ENCODE measurements at regions not wholly inside any gene's neighbourhood (a gene's known extent, or its start where the extent isn't known, plus 50 kb on each side); places are given as distances from the start of the nearest gene placed in this dataset.

- no peak overlapping the region for H3K4me2 ChIP-seq
- H3K27ac ChIP-seq, result no peak overlapping the region
- CTCF ChIA-PET, result no interaction called here
- H3K27me3 ChIP-seq (ENCODE audit: insufficient read depth, low read depth), result no peaks in the 10 kb centered on the region
- intact Hi-C loops (cut with micrococcal nuclease; ENCODE audit: unreplicated experiment), result no loop called here
- H3K79me2 ChIP-seq (ENCODE audit: low read depth), result no peaks in the 10 kb centered on the region
- no peaks in the 10 kb centered on the region for H3K36me3 ChIP-seq (ENCODE audit: low read depth)
- POLR2A ChIA-PET (ENCODE audit: unreplicated experiment), result no interaction called here
- no peaks in the 10 kb centered on the region for H4K20me1 ChIP-seq (ENCODE audit: insufficient read depth)
- DNase-seq, result no peak
- no peaks in the 10 kb centered on the region for H3K9me3 ChIP-seq (ENCODE audit: insufficient read depth, low read depth)
- no peaks in the 10 kb centered on the region for H3K4me1 ChIP-seq (replicated peaks; ENCODE audit: insufficient read depth)
- no peak overlapping the region for H3K4me3 ChIP-seq
- no TSS peak for BruUV-seq (replicated peaks)
- H3F3A ChIP-seq (ENCODE audit: insufficient read depth, low read depth), result no peaks in the 10 kb centered on the region
- H3K9me2 ChIP-seq (ENCODE audit: insufficient read depth), result no peaks in the 10 kb centered on the region
- TF ChIP-seq EZH2 (IDR thresholded peaks at IDR 0.05; ENCODE audit: low read depth) (no peak), CTCF (conservative IDR thresholded peaks at IDR 0.05) (no peak)
- H2AFZ ChIP-seq, result no peak overlapping the region
These were observed 961.1 kb upstream of the EDIL3 start for GRCh38 chr5:85345818-85346217.

DNA sequence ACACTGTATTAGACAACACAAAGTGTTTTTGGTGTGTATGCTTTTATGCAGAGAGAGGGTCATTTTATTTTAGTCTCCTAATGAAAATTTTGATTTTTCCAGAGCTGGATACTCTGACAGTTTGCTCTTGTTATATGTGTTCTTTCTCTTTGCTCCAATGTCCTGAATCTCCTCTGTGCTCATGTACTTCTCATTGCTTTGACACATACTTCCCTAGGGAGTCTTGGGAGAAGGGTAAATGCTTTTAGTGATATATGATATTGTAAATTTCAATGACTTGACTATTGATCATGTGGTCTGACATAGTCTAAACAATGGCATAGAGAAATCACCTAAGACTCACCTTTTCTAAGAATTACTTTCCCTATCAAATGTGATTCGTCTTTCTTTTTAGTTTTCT, 972.6 kb upstream of the EDIL3 start:
- Histone ChIP-seq H3K4me2 (no peak overlapping the region), H3K27me3 (ENCODE audit: insufficient read depth, low read depth) (no peaks in the 10 kb centered on the region), H3K36me3 (ENCODE audit: low read depth) (no peaks in the 10 kb centered on the region), H3K9me2 (ENCODE audit: insufficient read depth) (no peaks in the 10 kb centered on the region), H4K20me1 (ENCODE audit: insufficient read depth) (no peaks in the 10 kb centered on the region), H3K4me1 (replicated peaks; ENCODE audit: insufficient read depth) (no peaks in the 10 kb centered on the region), H3K27ac (no peak overlapping the region), H3K4me3 (no peak overlapping the region), H3F3A (ENCODE audit: insufficient read depth, low read depth) (no peaks in the 10 kb centered on the region), H2AFZ (no peak overlapping the region), H3K79me2 (ENCODE audit: low read depth) (no peaks in the 10 kb centered on the region), H3K9me3 (ENCODE audit: insufficient read depth, low read depth) (no peaks in the 10 kb centered on the region)
- no TSS peak for BruUV-seq (replicated peaks)
- no peak for TF ChIP-seq EZH2 (IDR thresholded peaks at IDR 0.05; ENCODE audit: low read depth)
- no peak for TF ChIP-seq CTCF (conservative IDR thresholded peaks at IDR 0.05)
- DNase-seq, result no peak
- ChIA-PET CTCF (no interaction called here), POLR2A (ENCODE audit: unreplicated experiment) (no interaction called here)
- intact Hi-C loops (cut with micrococcal nuclease; ENCODE audit: unreplicated experiment), result no loop called here

DNA sequence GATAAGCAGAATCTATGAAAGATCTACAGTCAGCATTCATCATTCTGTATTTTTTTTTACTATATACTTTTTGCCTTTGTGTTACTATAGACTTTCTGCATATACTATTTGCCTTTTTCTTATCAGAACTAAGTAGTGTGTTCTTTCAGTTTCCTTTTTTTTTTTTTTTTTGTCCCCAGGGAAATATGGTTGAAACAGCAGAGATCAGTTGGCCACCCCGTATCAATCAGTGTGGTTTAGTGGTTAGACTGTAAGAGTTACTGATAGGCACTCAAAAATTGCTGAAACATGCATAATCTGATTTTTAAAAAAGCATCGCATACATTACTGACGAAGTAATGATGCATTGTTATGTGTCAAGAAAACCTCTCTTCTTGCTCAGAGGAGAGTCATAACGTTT, 990.8 kb upstream of the EDIL3 start:
- TF ChIP-seq CTCF (conservative IDR thresholded peaks at IDR 0.05) (no peak), EZH2 (IDR thresholded peaks at IDR 0.05; ENCODE audit: low read depth) (no peak)
- intact Hi-C loops (cut with micrococcal nuclease; ENCODE audit: unreplicated experiment), result no loop called here
- H3K36me3 ChIP-seq (ENCODE audit: low read depth), result no peaks in the 10 kb centered on the region
- no peak for DNase-seq
- H3K9me3 ChIP-seq (ENCODE audit: insufficient read depth, low read depth), result no peaks in the 10 kb centered on the region
- CTCF ChIA-PET, result no interaction called here
- H3K4me2 ChIP-seq, result no peak overlapping the region
- no peaks in the 10 kb centered on the region for H4K20me1 ChIP-seq (ENCODE audit: insufficient read depth)
- no peaks in the 10 kb centered on the region for H3K9me2 ChIP-seq (ENCODE audit: insufficient read depth)
- no peaks in the 10 kb centered on the region for H3F3A ChIP-seq (ENCODE audit: insufficient read depth, low read depth)
- no peaks in the 10 kb centered on the region for H3K27me3 ChIP-seq (ENCODE audit: insufficient read depth, low read depth)
- H2AFZ ChIP-seq, result no peak overlapping the region
- POLR2A ChIA-PET (ENCODE audit: unreplicated experiment), result no interaction called here
- H3K4me3 ChIP-seq, result no peak overlapping the region
- BruUV-seq (replicated peaks), result no TSS peak
- H3K4me1 ChIP-seq (replicated peaks; ENCODE audit: insufficient read depth), result no peaks in the 10 kb centered on the region
- H3K27ac ChIP-seq, result no peak overlapping the region
- no peaks in the 10 kb centered on the region for H3K79me2 ChIP-seq (ENCODE audit: low read depth)
